BJ (cell line): ENCODE measurements at regions not wholly inside any gene's neighbourhood (a gene's known extent, or its start where the extent isn't known, plus 50 kb on each side); places are given as distances from the start of the nearest gene placed in this dataset.

Experiments
- CTCF ChIA-PET: fragments of 350-600 bp; formaldehyde crosslinking; extraction: SDS; loops from one replicate; lab custom pipeline; 2021; ENCODE audit warnings: antibody characterized with exemption, inconsistent platforms; lab: Yijun Ruan, JAX
- POLR2A ChIA-PET: fragments of 300-600 bp; sonication (Branson Sonifier 250); formaldehyde crosslinking; extraction: SDS; loops from one replicate; lab custom pipeline; 2021; ENCODE audit warnings: antibody characterized with exemption; lab: Charles Lee
- DNase-seq: peaks from one replicate; pipeline ENCODE4 v3.0.0-alpha.2; 2011; ENCODE audit warnings: low read depth
- H3K27me3 ChIP-seq: 2 replicates; pipeline ENCODE4 v1.6.0; 2011; ENCODE audit warnings: low read length; ENCODE audit not compliant: control insufficient read depth, insufficient read depth
- H3K36me3 ChIP-seq: 2 replicates; pipeline ENCODE4 v1.5.1; 2011; ENCODE audit warnings: low read length; ENCODE audit not compliant: control insufficient read depth, insufficient read depth
- H3K4me3 ChIP-seq: 2 replicates; pipeline ENCODE4 v1.5.1; 2011; ENCODE audit warnings: low read depth, mild to moderate bottlenecking, control low read depth, low read length
- TF ChIP-seq, protein P1 (sequence below): IDR thresholded peaks from 2 replicates; pipeline ENCODE4 v1.5.1; 2011; ENCODE audit warnings: low read depth, mild to moderate bottlenecking, control low read depth, inconsistent platforms, low read length, moderate library complexity; ENCODE audit not compliant: insufficient read depth

DNA sequence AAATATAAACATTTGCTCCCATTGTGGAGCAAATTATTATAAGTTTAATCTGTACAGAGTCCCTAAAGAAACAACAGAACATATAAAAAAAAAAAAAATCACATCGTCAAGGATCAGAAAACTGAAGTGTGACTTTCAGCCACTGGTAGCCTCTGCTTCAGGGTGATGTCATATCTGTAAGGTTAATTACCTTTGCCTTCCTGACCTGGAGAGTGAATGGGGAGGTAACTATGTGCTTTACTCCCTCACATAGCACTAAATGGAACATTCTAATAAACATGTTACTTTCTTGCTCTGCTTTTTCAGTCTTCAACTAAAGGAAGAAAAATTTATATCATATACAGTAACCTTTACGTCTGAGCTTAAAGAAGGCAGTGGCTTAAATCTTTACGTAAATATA, 70.3 kb upstream of the TRPM3 start:
- no peak overlapping the region for H3K4me3 ChIP-seq
- ChIA-PET POLR2A (no interaction called here), CTCF (no interaction called here)
- H3K27me3 ChIP-seq, result no peaks in the 10 kb centered on the region
- no peak for DNase-seq
- TF ChIP-seq, protein P1, sequence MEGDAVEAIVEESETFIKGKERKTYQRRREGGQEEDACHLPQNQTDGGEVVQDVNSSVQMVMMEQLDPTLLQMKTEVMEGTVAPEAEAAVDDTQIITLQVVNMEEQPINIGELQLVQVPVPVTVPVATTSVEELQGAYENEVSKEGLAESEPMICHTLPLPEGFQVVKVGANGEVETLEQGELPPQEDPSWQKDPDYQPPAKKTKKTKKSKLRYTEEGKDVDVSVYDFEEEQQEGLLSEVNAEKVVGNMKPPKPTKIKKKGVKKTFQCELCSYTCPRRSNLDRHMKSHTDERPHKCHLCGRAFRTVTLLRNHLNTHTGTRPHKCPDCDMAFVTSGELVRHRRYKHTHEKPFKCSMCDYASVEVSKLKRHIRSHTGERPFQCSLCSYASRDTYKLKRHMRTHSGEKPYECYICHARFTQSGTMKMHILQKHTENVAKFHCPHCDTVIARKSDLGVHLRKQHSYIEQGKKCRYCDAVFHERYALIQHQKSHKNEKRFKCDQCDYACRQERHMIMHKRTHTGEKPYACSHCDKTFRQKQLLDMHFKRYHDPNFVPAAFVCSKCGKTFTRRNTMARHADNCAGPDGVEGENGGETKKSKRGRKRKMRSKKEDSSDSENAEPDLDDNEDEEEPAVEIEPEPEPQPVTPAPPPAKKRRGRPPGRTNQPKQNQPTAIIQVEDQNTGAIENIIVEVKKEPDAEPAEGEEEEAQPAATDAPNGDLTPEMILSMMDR, result no peak
- H3K36me3 ChIP-seq, result no peaks in the 10 kb centered on the region

DNA sequence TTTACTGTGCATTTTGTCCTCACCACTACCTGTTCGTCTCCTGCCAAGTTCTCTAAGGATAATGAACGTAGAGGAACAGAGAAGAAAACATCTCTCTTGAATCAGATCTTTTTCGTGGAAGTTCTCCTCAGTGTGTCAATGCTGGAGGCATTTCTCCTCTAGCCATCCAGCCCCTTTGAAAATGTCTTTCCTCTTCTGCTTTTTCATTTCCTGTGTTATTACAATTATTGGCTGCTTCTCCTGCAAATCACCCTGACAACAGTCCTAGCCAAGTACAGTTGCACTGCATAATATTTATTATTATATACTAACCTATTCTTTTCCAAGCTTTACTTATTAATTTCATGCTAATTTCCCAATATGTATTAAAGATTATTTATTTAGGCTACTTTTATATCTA, 61.8 kb upstream of the TRPM3 start:
- no peaks in the 10 kb centered on the region for H3K27me3 ChIP-seq
- no peak overlapping the region for H3K4me3 ChIP-seq
- no peak for DNase-seq
- ChIA-PET POLR2A (no interaction called here), CTCF (no interaction called here)
- TF ChIP-seq, protein P1, result no peak
- no peaks in the 10 kb centered on the region for H3K36me3 ChIP-seq

DNA sequence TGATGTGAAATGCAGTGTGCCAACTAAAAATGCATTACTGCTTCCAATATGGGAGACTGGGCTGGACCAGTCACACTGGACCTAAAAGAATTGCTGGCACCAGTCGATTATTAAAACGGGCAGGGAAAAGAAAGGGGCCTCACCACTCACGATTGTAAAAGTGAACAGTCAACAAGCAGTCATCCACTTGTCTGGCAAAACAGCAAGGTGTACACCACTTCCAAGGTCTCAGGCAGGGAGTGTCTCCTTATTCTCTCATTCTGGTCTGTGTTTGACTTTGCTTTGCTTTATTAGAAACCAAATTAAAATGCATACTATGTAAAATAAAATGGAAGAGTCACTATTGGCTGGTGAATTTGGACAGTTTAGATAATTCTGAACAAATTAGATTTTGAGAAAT, 57.8 kb upstream of the TRPM3 start:
- Histone ChIP-seq H3K27me3 (no peaks in the 10 kb centered on the region), H3K4me3 (no peak overlapping the region), H3K36me3 (no peaks in the 10 kb centered on the region)
- ChIA-PET CTCF (no interaction called here), POLR2A (no interaction called here)
- no peak for DNase-seq
- TF ChIP-seq, protein P1, result no peak

DNA sequence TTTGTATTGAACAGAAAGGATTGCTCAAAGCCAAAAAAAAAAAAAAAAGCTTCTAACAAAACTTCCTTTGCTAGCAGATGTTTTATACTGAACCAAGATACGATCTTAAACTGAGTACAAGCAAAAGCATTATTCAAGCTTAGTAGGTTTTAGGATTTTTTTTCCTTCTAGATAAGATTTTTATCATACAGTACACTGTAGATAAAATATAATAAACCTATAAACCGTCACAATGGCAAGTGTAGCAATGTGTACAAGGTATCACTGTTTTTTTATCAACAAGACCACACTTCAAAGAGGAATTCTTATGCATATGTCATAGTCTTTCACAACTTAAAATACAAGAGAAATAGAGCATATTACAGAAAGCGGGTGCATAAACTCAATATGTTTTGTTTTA, 56.5 kb upstream of the TRPM3 start:
- H3K4me3 ChIP-seq, result no peak overlapping the region
- ChIA-PET CTCF (interaction anchor here (0.6 kb wide), 2 partner anchors 38 to 252 kb away, joined by 3 read pairs; no protein-coding TSS in a partner anchor), POLR2A (no interaction called here)
- H3K36me3 ChIP-seq, result no peaks in the 10 kb centered on the region
- TF ChIP-seq, protein P1, result no peak
- no peaks in the 10 kb centered on the region for H3K27me3 ChIP-seq
- DNase-seq, result no peak

DNA sequence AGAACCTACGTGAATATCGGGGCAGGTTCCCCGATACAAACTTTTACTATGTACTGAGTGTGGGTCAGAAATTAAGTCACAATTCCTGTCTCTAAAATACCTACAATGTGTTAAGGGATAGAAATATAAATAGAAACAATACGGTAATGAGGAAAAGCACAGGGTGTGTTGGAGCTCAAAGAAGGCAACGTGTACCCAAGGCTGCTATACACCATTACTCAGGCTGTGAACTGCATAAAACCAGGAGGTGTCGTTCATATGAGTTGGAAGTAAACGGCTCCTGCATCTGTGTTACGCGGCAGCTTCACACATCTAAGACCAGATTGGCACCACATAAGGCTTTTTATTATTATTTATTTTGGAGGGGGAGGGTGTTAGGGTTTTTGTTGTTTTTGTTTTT, 50.1 kb upstream of the TRPM3 start:
- no peaks in the 10 kb centered on the region for H3K36me3 ChIP-seq
- TF ChIP-seq, protein P1, result no peak
- ChIA-PET CTCF (no interaction called here), POLR2A (no interaction called here)
- no peak for DNase-seq
- no peak overlapping the region for H3K4me3 ChIP-seq
- no peaks in the 10 kb centered on the region for H3K27me3 ChIP-seq
